HCT116 (cell line): ENCODE measurements at regions not wholly inside any gene's neighbourhood (a gene's known extent, or its start where the extent isn't known, plus 50 kb on each side); places are given as distances from the start of the nearest gene placed in this dataset.
"Not testable (repeated sequence)": the region's sequence is repeated elsewhere in the genome, so short reads cannot be mapped to it uniquely, and the experiment has no call there.

Source experiments
- EZH2 ChIP-seq: fragments of 200-600 bp; sonication (generic); IDR thresholded peaks from 2 replicates; pipeline ENCODE4 v1.6.1; 2017; ENCODE audit warnings: antibody characterized with exemption, mixed run types
- FOSL1 ChIP-seq: IDR thresholded peaks from 2 replicates; pipeline ENCODE4 v1.6.1; 2012; ENCODE audit warnings: low read depth
- POLR2A ChIP-seq: IDR thresholded peaks from 2 replicates; pipeline ENCODE4 v1.7.0; 2011; ENCODE audit warnings: borderline replicate concordance; ENCODE audit not compliant: insufficient read depth, insufficient read length; ENCODE audit errors: extremely low read depth
- POLR2AphosphoS5 ChIP-seq: IDR thresholded peaks from 2 replicates; pipeline ENCODE4 v1.6.1; 2011; ENCODE audit warnings: mild to moderate bottlenecking, low read depth, low read length, moderate library complexity
- TF ChIP-seq, protein P1 (sequence below), 3 experiments: fragments of 200-600 bp in 1 of 3; sonication (generic) in 1 of 3; IDR thresholded peaks in 2 of 3; conservative IDR thresholded peaks in 1 of 3; 2 replicates each; pipeline ENCODE4 v1.5.1; 2012 to 2017; ENCODE audit warnings: low read depth in 2 of 3, low read length in 2 of 3, antibody characterized with exemption in 1 of 3, borderline replicate concordance in 1 of 3, control low read depth in 1 of 3, mild to moderate bottlenecking in 1 of 3, mixed read lengths in 1 of 3, mixed run types in 1 of 3, moderate library complexity in 1 of 3; ENCODE audit not compliant: insufficient read depth in 1 of 3

GRCh38 chr5:112503749-112504501 is 84.8 kb upstream of the EPB41L4A start:
- TF ChIP-seq POLR2A, POLR2AphosphoS5, FOSL1, EZH2: not testable (repeated sequence)
- TF ChIP-seq, protein P1, sequence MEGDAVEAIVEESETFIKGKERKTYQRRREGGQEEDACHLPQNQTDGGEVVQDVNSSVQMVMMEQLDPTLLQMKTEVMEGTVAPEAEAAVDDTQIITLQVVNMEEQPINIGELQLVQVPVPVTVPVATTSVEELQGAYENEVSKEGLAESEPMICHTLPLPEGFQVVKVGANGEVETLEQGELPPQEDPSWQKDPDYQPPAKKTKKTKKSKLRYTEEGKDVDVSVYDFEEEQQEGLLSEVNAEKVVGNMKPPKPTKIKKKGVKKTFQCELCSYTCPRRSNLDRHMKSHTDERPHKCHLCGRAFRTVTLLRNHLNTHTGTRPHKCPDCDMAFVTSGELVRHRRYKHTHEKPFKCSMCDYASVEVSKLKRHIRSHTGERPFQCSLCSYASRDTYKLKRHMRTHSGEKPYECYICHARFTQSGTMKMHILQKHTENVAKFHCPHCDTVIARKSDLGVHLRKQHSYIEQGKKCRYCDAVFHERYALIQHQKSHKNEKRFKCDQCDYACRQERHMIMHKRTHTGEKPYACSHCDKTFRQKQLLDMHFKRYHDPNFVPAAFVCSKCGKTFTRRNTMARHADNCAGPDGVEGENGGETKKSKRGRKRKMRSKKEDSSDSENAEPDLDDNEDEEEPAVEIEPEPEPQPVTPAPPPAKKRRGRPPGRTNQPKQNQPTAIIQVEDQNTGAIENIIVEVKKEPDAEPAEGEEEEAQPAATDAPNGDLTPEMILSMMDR (IDR thresholded peaks at IDR 0.05 in 2 of 3, conservative IDR thresholded peaks at IDR 0.05 in 1 of 3; ENCODE audit: borderline replicate concordance in 1 of 3, insufficient read depth in 1 of 3, low read depth in 2 of 3, low read length in 2 of 3), result not testable (repeated sequence)
